ENCODE measurements at regions not wholly inside any gene's neighbourhood (a gene's known extent, or its start where the extent isn't known, plus 50 kb on each side); places are given as distances from the start of the nearest gene placed in this dataset.

DNA sequence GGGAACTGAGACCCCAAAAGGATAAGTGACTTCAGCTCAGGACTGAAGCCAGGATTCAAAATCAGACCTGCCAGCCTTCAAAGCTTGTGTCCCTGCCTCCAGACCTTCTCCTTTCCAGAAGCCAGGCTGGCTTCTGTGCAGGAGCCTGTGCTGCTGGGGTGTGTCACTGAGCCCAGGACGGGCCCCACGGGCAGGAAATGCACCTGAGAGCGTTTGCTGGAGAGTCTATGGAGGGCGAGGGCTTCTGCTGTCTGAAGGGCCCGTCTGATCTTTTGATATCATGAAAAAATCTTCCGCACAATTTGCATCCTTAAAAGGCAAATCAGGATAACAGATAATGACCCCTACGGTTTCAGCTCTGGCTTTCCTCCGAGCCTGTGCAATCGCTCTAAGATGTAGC lies 125.4 kb downstream of the FAM43A start:
- ATAC-seq (ENCODE audit: insufficient number of reproducible peaks, low FRiP score, low read depth) (no peak), DNase-seq (ENCODE audit: low spot score) (no peak)
- Histone ChIP-seq H3K4me3 (no peak overlapping the region), H3K27ac (no peak overlapping the region), H3K36me3 (no peaks in the 10 kb centered on the region), H3K9me3 (no peaks in the 10 kb centered on the region), H3K4me1 (ENCODE audit: control insufficient read depth in 1 of 2, low read depth in 2 of 2) (no peaks in the 10 kb centered on the region), H3K27me3 (replicated peaks; ENCODE audit: insufficient read depth) (no peaks in the 10 kb centered on the region)
- TF ChIP-seq, protein P1, sequence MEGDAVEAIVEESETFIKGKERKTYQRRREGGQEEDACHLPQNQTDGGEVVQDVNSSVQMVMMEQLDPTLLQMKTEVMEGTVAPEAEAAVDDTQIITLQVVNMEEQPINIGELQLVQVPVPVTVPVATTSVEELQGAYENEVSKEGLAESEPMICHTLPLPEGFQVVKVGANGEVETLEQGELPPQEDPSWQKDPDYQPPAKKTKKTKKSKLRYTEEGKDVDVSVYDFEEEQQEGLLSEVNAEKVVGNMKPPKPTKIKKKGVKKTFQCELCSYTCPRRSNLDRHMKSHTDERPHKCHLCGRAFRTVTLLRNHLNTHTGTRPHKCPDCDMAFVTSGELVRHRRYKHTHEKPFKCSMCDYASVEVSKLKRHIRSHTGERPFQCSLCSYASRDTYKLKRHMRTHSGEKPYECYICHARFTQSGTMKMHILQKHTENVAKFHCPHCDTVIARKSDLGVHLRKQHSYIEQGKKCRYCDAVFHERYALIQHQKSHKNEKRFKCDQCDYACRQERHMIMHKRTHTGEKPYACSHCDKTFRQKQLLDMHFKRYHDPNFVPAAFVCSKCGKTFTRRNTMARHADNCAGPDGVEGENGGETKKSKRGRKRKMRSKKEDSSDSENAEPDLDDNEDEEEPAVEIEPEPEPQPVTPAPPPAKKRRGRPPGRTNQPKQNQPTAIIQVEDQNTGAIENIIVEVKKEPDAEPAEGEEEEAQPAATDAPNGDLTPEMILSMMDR (IDR thresholded peaks at IDR 0.05), result no peak

DNA sequence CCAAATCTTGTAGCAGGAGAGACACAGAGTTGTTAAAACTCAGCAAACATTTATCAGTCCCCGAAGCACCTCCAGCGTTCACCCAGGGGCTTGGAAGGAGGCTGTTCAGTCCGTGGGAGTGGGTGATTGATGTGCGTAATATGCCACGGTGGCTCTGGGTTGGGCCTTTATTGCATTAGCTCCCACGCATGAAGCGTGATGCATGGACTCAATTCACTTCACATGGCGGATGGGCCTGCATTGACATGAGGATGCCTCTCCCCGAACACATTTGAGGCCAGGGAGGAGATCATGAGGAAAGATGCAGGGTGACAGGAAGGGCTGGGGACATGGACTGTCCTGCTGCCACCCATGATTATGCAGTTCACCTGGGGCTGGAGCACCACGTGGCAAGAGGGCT lies 126.5 kb downstream of the FAM43A start:
- no peak for ATAC-seq (ENCODE audit: insufficient number of reproducible peaks, low FRiP score, low read depth)
- Histone ChIP-seq H3K27me3 (replicated peaks; ENCODE audit: insufficient read depth) (no peaks in the 10 kb centered on the region), H3K4me3 (no peak overlapping the region), H3K27ac (no peak overlapping the region), H3K4me1 (ENCODE audit: control insufficient read depth in 1 of 2, low read depth in 2 of 2) (no peaks in the 10 kb centered on the region), H3K9me3 (no peaks in the 10 kb centered on the region), H3K36me3 (no peaks in the 10 kb centered on the region)
- DNase-seq (ENCODE audit: low spot score), result no peak
- TF ChIP-seq, protein P1 (IDR thresholded peaks at IDR 0.05), result no peak

DNA sequence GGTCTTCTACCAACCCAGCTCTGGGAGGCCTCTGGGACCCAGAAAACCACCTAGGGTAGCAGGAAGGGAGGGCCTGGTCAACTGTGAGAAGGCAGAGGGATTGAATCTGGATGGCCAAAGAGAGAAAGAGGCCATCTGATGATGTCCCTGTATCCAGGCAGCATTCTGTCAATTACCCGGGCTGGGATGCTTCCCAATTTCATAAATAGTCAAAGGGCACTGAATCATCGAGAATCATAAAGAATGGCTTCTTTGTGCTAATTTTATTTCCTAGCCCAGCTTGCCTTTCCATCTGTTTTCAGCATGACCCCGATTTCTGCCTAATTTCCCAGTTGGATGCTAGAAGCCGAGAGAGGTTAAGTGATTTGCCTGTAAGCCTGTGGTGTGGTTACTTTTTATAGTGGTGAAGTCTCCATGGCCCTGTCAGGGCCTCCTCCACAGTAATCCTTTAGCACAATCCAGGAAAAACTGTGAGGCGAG lies 129.2 kb downstream of the FAM43A start:
- no peak for ATAC-seq (ENCODE audit: insufficient number of reproducible peaks, low FRiP score, low read depth)
- no peaks in the 10 kb centered on the region for H3K9me3 ChIP-seq
- no peaks in the 10 kb centered on the region for H3K36me3 ChIP-seq
- H3K27me3 ChIP-seq (replicated peaks; ENCODE audit: insufficient read depth), result no peaks in the 10 kb centered on the region
- TF ChIP-seq, protein P1 (IDR thresholded peaks at IDR 0.05), result no peak
- no peaks in the 10 kb centered on the region for H3K4me1 ChIP-seq (ENCODE audit: control insufficient read depth in 1 of 2, low read depth in 2 of 2)
- H3K4me3 ChIP-seq, result no peak overlapping the region
- DNase-seq (ENCODE audit: low spot score), result no peak
- no peak overlapping the region for H3K27ac ChIP-seq

DNA sequence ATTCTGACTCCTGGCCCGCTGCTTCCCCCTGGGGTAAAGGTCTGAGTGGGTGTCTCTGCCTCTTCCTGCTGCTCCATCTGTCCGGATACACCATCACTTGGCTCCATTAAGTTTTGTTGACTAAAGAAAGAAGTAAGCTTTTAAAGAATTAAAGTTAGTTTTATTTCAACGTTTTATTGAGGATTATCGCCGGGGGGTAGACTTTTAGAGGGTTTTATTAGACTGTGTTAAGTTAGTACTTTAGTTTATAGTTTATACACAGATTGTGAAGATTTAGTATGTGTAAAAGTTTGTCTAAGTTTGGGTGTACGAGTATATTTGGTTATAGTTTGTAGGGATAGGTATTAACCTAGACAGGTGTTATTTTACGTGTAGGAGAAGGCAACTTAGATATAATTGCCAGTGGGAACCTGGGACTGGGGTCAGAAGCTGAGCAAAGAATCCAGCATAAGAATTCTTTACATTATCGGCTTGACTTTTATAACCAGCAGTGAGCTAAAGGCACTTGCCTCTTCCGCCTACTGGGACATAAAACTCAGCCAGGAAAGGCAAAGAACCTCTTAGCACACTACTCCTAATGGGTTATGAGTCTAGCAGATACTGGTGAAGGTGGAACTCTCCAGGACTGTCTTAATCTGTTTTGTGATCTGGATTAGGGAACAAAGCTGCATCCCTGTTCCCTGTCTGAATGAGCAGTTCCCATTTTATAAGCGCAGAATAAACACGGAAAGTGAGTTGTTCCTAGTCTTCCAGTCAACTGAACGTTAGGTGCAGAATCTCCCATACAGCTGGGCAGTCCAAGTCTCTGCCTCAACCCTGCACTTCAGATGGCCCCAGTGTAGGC lies 131.3 kb downstream of the FAM43A start:
- Histone ChIP-seq H3K9me3 (no peaks in the 10 kb centered on the region), H3K27me3 (replicated peaks; ENCODE audit: insufficient read depth) (no peaks in the 10 kb centered on the region), H3K4me1 (ENCODE audit: control insufficient read depth in 1 of 2, low read depth in 2 of 2) (no peaks in the 10 kb centered on the region), H3K27ac (no peak overlapping the region), H3K36me3 (no peaks in the 10 kb centered on the region), H3K4me3 (no peak overlapping the region)
- TF ChIP-seq, protein P1 (IDR thresholded peaks at IDR 0.05), result no peak
- DNase-seq (ENCODE audit: low spot score), result no peak
- no peak for ATAC-seq (ENCODE audit: insufficient number of reproducible peaks, low FRiP score, low read depth)

DNA sequence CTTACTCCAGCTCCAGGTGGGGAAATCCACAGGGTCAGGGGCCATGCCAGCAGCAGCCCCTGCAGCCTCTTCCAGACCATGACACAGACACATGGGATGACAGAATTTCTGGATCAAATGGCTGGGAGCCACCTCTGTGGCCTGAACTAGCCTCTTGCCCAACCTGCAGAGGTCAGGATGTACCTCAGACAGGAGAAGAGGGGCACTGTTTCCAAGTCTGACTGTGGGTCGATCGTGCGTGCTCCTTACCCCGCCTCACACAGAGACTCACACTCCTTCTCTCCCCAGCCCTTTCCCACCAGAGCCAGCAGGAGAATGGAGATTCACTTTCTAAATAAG lies 131.9 kb downstream of the FAM43A start:
- no peak for DNase-seq (ENCODE audit: low spot score)
- no peak overlapping the region for H3K27ac ChIP-seq
- H3K4me3 ChIP-seq, result no peak overlapping the region
- no peaks in the 10 kb centered on the region for H3K9me3 ChIP-seq
- H3K27me3 ChIP-seq (replicated peaks; ENCODE audit: insufficient read depth), result no peaks in the 10 kb centered on the region
- TF ChIP-seq, protein P1 (IDR thresholded peaks at IDR 0.05), result no peak
- no peaks in the 10 kb centered on the region for H3K4me1 ChIP-seq (ENCODE audit: control insufficient read depth in 1 of 2, low read depth in 2 of 2)
- H3K36me3 ChIP-seq, result no peaks in the 10 kb centered on the region
- ATAC-seq (ENCODE audit: insufficient number of reproducible peaks, low FRiP score, low read depth), result no peak

All from thoracic aorta (tissue), 2 donors.